NCI-H510A treated with DMSO at 0.1 percent for 48 hours (cell line): ENCODE measurements at regions not wholly inside any gene's neighbourhood (a gene's known extent, or its start where the extent isn't known, plus 50 kb on each side); places are given as distances from the start of the nearest gene placed in this dataset.

Source experiments
- DNase-seq: peaks from one replicate; lab custom pipeline; 2025; lab: John Stamatoyannopoulos, UW

DNA sequence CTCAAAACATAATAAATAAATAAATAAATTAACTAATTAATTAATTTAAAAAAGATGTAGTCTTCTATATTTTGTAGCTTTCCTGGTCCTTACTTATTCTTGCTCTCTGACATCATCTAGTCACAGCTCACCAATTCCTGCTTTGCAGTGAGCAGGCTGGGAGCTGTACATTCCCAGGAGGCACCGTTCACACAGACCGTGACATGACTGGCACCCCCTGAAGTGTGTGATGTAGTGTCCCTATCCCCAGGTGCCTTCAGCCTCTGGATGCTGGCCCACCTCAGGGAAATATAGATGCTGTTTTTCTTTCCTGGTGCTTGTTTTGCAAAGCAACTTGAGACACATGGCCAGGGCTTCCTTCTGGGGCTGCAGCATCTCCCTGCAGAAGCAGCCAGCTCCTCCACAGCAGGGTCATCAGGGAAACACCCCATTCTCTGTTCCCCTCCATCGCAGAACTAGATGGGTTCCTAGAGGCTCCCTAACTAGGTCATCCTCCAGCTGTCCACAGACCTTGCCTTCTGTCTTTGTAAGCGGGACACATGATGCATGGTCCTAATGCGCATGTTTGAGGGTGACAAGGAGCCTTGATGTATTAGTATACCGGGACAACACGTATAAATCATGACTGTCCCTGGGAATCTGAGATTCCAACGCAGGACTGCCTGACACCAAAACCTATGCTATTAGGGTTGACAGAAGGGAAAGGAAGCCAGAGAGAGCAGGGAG lies 76.4 kb downstream of the RHOB start:
- no peak for DNase-seq

DNA sequence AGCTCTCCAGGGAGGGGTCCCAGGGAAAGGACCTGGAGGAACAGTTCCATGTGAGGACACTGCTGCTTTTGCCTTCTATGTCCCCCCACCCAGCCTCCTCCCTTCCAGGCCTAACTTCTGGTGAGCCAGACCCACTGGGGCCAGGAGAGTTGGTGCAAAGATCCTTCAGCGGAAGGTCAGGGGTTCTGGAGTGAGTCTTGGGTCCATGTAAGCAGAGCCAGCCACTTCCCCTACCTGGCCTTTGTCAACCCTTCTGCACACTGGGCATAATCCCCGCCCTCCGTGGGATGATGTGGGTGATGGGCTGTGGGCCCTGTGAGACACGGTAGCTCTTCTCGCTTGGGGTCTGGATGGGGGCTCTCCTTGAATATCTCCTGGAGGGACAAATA lies 76.9 kb downstream of the RHOB start:
- no peak for DNase-seq

DNA sequence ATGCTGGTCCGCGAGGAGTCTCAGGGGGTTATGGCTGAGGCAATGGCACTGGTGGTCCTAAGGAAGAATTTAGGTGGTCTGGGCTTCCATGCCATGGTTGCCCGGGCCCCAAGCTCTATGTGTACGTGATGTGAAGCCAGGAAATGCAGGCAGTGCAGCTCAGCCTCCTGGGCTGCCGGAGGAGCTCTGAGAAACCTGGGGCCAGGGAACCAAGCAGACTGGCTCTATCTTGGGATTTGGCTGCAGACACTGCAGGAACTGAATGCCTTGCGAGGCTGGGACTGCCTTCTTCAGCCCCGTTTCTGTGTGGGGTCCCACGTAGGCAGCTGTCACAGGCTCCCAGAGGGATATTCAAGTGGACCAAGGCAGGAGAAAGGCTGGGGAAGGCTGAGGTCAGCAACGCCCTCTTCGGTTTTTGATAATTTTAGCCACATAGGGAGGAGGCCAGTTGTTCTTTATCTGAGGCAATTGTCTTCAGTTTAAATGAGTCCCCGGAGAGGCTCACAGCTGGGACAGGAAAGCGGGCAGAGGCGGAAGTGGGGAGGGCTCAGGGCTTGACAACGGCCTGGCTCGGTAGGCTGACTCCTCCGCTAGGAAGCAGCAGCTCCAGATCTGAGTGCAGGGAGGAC lies 77.7 kb downstream of the RHOB start:
- DNase-seq = no peak

DNA sequence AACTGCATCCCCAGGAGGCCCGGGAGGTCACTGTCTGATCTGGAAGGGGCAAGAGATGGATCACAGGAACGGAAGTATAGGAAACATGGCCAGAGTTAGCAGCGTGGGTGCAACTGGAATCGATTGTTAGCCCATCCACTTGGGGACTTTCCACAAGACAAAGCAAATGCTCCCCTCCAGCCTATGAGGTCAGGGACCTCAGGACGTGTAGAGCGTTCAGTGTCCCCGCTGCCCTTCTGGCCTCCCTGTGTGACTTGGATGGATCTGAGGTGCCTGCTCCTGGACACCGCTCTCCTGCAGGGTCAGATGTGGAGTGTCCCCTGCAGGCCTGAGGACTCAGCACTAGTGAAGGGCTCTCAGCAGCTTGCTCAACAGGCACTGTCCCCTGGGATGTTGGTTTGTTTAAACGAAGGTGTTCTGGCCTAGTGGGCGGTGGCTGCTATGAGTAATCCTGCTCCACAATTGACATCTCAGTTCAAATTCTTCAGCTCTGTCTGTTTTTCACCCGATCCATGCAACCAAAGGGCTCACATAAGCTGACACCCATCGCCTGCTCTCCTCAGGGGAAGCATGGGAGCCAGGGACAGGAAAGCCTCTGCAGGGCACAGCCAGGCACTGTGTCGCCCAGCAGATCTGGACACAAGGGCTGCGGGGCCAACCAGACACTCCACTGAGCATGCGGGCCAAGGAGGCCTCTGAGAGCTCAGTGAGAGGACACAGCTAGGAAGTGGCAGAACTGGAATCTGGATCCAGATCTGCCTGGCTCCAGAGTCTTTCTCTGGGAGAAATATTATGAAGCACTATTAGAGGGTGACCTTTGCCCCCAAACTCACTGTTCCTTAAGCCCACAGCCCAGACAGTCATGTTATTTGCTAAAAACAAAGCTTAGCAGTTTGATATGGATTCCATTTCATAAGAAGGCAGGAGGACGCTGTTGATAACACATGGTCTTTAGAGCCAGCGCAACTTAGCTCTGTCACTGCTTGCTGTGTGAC lies 78.5 kb downstream of the RHOB start:
- DNase-seq = no peak

DNA sequence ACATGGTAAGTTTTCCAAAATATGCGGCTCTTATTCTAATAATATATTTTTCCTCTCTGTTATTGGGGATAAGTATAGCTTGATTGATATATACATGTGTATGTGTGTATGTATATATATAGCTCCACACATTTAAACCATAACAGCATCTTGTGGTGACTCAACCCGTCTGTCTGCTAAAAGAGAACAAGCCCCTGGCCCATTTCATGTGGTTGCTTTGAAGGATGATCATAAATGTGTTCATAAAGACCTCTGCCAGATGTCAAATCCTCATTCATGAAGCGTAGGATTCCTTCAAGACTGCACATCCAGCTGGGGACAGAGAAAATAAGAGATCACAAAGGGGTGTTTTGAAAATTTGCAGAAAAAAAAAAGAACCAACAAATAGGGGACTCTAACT lies 79.3 kb downstream of the RHOB start:
- no peak for DNase-seq

DNA sequence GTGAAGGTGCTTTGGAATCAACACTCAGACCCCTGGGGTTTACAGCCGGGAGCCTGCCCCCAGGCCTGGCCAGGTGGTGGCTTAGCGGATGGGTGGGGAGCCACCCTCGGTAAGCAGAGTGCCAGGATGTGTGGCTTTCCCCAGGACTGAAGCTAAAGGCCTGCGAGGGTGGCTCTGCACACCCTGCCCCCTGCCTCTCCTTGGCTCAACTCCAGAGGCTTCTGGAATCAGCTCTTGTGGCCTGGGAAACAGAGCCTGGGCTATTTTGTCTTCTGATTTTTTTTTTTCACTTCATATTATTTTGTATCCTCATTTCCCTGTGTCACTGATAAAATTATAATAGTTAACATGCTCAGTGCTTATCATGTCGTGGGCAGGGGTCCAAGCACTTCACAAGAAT lies 79.8 kb downstream of the RHOB start:
- no peak for DNase-seq

DNA sequence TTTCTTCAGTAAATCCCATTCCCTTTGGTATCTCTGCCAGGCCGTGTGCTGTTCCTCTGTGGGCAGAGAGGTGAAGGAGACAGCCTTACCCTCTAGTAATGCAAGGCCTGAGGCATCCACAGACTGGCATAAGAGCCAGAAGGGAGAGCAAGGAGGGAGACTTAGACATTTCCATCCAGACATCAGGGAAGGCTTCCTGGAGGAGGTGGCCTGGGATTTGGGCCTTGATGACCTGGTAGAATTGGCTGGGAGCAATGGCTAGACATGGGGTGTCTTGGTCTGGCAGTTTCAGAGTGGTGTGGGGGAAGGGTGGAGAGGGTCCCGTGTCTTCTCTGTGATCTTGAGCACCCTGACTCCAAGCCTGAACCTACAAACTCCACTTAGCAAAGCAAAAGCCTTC lies 81.8 kb downstream of the RHOB start:
- no peak for DNase-seq

DNA sequence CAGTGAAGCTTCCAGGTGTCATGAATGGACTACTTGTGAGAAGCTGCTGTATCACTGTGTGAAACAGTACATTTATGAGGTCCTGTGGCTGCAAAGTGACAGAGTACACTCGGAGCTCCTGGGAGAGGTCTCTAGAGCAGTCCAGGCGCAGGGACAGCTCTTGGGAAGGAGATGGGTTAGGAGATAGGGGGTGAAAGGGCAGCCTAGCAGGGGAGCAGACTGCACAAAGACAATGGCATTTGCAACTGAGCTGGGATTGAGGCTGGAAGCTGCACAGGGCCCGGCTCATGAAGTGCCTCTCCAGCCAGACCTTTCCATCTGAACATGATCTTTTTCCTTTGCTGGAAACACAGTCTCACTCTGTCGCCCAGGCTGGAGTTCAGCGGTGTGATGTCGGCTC lies 83.6 kb downstream of the RHOB start:
- DNase-seq = no peak

DNA sequence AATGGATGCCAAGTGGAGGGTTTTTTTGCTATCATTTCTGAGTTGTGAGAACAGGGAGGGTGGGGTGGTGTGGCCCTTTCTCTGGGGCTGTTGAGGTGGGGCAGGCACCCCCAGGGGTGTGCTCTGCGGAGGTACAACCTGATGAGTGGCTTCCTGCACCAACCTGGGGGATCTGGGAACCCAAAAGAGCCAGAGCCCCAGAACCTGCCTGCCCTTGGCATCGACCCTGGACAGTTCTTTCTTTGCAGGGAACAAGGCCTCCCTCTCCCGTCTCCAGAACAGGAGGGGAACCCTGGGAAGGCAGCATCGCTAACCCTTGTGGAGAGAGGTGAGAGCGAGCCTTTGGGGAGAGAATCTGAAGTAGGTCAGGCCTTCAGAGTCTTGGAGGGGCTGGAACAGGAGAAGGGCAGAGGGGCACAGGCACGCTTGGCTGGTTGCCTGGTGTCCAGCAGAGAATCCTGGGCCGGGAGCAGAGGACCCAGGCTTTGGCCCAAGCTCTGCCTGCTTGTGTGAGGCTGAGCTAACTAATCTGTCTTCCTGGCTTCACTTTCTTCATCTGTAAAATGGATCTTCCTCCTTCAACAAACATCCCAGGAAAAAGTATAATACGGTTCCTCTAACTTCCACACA lies 84.9 kb downstream of the RHOB start:
- no peak for DNase-seq

DNA sequence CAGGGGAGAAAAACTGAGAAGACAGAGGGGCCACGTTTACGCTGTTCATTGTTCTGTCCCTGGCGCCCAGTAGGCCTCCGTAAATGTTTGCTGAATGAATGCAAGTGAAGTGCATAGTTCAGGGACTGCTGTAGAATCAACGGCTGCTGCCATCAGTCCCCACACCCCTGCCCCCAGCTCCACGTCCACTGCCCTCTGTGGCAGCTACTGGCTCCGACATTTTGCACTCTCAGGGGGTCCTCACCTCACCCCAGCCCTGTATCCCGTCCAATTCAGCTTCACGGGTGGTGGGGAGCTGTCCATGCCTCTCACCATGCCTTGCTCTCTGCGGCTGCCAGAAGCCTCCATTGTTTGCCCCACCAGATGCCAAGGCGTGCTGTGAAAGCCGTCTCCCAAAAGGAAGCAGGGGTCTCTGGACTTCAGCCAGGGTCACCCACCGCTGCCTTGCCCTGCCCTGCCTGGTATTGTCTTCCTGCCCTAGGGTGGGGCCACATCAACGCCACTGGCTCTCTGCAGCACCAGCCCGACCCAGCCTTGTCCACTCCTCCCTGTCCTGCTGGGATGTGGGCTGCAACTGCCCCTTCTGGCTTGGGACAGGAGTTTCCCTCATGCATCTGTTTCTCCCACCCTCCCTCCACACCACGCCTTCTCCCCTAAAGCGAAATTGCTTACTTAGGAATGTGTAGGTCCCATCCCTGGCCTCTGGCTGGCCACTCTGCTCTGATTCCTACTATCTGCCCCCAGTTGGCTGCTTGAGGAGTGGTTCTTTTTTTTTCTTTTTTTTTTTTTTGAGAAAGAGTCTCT lies 86.0 kb downstream of the RHOB start:
- no peak for DNase-seq

DNA sequence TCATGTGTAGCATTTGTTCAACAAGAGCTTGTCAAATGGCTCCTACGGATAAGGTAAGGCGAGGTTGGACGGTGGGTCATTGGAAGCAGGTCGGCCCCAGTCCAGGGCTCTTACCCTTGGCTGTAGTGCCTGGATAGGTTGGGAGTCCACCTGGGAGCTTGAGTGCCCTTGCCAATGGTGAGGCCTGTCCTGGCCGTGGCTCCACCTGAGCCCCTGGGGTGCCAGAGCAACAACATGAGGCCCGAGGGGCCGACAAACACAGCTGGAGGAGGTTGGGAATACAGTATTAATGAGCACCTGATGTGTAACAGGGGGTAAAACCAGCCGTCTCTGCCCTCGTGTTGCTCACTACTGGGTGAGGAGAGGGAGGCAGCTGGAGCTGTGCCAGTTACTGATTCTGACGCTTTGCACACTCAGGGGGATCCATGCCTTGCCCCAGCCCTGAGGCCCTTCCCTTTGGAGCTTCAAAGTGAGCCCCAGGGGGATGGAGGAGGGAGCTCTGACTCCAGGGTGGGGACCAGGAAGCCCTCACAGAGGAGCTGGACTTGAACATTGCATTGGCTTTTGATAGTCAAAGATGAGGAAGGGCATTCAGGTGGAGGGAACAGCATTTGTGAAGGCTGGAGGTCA lies 87.2 kb downstream of the RHOB start:
- no peak for DNase-seq

DNA sequence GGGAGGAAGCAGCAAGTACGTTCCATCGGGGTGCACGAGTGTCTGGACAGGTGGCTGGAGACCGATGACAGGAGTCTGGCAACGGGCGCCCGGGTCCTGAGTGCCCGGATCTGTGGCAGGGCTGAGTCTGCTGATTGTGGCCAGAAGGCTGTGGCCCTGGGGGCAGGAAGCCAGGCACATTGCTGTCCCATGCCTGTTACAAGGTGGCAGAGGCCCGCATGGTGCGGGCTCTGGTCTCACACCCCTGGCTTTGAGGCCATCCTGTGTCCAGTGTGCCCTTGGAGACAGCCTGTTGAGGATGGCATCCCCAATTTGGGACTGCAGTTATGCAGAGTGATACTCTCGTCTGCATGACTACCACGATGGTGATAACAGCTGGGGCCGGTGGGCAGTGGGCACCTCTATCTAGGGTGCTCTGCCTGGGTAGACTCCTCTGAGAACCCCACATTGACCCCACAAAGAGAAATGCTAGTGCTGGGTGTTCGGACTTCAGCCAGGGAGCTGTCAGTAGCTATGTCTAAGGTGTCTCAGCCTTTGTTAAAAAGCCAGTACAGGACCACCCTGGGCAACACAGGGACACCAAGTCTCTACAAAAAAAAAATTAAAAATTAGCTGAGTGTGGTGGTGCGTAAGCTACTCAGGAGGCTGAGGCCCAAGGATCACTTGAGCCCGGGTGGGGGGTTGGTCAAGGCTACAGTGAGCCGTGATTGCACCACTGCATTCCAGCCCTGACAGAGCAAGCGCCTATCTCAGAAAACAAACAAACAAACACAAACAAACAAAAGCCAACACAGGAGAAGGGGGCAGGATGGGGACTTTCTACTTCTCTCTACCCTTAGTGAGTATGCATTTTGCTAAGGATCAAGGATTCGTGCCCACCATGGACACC lies 88.3 kb downstream of the RHOB start:
- no peak for DNase-seq

DNA sequence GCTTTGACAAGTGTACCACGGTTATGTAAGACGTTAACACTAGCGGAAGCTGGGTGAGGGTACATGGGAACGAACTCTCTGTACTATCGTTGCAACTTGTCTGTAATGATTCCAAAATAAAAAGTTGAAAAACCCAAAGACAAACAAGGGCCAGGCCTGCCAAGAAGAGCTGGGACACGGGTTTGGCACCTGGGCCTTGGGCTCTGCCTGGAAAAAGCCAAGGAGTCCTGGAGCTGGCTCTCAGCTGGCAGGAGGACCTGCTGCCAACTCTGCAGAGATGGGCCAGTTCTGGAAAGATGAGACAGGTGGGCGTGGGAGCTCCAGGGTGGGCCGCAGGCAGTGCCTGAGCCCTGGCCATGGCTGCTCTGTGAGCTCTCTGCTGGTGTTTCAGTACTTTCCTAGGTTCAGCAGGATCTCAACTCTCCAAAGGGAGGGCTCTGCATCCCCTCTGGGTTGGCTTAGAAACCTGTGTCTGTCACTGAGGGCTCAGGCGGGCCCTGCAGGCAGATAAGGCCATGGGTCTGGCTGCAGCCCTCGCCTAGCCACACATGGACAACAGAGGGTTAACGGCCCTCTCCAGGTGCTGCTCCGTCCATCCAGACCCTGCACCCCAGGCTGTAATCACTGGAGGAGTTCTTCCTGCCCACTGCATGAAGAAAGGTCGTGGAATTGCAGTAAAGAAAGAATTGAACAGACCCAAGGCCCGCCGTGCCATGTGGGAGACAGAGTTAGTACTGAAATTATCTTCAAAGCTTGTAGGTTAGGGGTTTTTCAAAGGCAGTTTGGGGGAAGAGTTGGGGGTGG lies 89.9 kb downstream of the RHOB start:
- DNase-seq = no peak

DNA sequence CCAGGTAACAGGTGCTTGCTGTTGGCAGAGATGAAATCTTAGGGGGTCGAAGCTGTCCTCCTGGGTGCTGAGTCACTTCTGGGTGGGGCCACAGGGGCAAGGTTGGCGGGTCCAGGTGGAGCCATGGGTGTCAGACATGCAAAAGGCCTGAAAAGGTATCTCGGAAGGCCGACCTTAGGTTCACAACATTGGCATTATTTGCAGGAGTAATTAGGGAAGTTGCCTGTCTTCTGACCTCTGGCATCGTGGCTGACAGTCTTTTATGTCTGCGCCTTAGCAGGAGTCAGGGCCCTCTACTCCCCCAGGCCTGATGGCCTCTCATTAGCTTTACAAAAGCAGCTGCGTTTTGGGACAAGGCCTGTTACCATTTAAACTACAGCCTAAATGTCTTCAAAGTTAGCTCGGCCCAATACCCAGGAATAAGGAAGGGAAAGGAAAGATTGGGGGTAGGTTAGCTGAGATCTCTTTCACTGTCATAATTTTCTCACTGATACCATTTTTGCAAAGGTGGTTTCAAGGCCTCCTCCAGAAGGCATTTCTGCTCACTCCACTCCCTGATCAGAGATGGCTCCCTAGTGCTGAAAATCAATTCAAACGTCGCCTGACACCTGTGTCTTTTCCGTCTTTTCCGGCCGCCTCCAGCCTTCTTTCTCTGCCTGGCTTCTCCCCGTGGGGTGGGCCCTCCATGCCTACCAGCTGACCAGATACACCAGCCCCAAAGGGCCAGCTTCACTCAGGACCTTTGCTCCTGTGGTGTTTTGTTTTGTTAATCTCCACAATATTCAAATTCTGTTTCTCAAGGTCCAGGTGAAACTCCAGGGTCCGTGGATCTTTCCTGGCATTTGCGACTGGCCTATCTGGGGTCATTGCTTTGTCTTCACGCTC lies 90.8 kb downstream of the RHOB start:
- DNase-seq = no peak

DNA sequence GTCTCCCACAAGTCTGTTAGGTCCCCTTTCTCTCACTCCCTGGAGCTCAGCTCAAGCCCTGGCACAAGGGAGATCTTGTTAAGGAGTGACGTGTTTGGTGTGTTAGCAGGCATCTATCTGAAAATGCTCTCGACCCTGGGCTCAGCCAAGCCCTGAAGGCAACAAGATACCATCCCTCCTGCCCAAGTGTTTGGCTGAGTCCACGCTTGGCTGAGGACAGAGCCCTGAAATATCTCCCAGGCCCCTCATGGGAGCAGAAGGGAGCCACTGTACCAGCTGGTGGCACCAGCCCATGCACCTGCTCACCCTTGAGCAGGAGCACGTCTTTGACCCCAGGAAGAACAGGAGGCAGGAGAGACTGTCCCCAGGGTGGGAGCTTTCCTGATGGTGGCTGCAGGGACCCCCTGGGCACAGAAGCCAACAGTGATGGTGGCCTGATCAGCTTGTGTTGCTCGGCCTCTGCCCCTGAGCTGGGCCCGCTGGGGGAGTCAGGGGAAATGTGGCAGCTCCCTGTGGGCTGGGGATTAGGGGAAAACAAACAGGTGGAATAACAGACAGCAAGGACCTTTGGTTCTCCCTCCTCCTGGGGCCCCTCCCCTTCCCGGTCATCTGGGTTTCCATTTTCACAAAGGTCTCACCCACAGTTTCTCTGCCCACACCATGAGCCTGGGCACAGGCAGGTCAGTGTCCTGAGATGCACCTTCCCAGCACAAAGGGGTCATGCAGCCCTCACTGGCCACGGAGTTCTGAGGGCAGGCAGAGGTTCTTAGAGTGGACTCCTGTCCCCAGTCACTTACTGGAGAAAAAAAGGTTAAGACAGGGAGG lies 91.6 kb downstream of the RHOB start:
- peak; percentile 58 for DNase-seq

DNA sequence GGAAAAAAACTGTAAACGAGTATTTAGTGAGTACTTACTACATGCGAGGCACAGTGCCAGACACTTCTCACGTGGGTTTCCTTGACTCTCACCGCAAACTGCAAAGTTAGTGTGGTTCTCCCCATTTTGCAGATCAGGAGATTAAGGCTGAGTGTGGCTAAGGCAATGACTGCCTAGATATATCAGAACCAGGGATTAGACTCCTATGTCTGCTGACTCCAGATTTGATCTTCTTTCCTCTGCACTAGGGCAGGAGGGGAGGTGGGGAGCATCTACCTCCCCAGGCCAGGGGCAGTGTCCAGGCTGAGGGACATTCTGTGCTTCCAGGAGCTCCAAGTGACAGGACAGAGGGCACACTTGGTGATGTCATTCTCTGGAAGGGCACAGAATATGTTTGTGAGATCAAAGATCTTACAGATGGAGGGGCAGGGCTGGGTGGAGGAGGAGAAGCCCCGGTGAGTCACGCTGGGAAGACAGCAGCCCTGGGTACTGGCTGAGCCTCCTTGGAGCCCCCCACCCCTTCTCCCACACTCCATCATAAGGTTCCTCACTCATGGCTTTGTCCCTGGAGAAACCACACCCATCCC lies 92.4 kb downstream of the RHOB start:
- no peak for DNase-seq
